Esophagus squamous epithelium (tissue), 4 donors: ENCODE measurements at regions not wholly inside any gene's neighbourhood (a gene's known extent, or its start where the extent isn't known, plus 50 kb on each side); places are given as distances from the start of the nearest gene placed in this dataset.

Source experiments
- POLR2A ChIP-seq, 4 donors: fragments of 450-650 bp; IDR thresholded peaks; one replicate each; pipeline ENCODE4 v1.6.1; 2017; ENCODE audit warnings: antibody characterized with exemption in 4 of 4, mild to moderate bottlenecking in 4 of 4, moderate library complexity in 3 of 4
- TF ChIP-seq, protein P1 (sequence below), 6 experiments: fragments of 450-650 bp in 4 of 6; fragments of 200-600 bp in 2 of 6; sonication (generic) in 2 of 6; IDR thresholded peaks; one replicate each; pipeline ENCODE4 v1.5.1; 2016 to 2019; ENCODE audit warnings: antibody characterized with exemption in 6 of 6, mild to moderate bottlenecking in 4 of 6, moderate library complexity in 4 of 6

DNA sequence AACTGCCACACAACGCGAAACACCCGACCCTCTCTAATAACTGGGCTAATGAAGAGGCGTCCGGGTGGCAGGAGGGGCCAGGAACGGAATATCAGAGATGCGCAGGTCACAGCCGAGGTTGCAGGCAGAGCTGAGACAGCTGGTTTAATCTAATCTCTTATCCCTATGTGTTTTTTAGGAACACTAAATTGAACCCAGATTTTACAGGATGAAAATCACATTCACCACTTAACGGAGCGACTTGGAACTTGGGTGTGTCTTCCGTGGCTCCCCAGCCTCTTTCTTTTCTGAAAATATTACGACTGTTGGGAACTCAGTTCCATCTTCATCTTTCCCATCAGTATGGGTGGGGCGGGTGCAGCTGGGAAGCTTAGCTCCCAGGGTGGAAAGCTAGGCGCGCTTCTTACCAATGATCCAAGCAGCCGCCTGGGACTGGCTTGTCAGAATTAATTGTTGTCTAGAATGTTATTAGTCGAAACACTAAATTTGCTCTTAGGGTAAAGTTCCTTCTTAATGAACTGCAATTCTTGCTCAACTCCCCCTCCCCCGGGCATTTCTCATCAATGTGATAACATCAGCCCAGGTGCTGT lies 92.5 kb downstream of the IRX2 start:
- TF ChIP-seq, protein P1, sequence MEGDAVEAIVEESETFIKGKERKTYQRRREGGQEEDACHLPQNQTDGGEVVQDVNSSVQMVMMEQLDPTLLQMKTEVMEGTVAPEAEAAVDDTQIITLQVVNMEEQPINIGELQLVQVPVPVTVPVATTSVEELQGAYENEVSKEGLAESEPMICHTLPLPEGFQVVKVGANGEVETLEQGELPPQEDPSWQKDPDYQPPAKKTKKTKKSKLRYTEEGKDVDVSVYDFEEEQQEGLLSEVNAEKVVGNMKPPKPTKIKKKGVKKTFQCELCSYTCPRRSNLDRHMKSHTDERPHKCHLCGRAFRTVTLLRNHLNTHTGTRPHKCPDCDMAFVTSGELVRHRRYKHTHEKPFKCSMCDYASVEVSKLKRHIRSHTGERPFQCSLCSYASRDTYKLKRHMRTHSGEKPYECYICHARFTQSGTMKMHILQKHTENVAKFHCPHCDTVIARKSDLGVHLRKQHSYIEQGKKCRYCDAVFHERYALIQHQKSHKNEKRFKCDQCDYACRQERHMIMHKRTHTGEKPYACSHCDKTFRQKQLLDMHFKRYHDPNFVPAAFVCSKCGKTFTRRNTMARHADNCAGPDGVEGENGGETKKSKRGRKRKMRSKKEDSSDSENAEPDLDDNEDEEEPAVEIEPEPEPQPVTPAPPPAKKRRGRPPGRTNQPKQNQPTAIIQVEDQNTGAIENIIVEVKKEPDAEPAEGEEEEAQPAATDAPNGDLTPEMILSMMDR (IDR thresholded peaks at IDR 0.05): no peak
- no peak for TF ChIP-seq POLR2A (IDR thresholded peaks at IDR 0.05)
